GM19239 (cell line): ENCODE measurements at regions not wholly inside any gene's neighbourhood (a gene's known extent, or its start where the extent isn't known, plus 50 kb on each side); places are given as distances from the start of the nearest gene placed in this dataset.
"Not testable (repeated sequence)": the region's sequence is repeated elsewhere in the genome, so short reads cannot be mapped to it uniquely, and the experiment has no call there.

Experiments
- DNase-seq: peaks from one replicate; pipeline ENCODE4 v3.0.0; 2011; ENCODE audit warnings: low spot score; ENCODE audit not compliant: insufficient read length
- FAIRE-seq: peaks from 2 replicates; lab custom pipeline; 2011; peaks lifted over from hg19 to GRCh38; lab: Jason Lieb, UNC

DNA sequence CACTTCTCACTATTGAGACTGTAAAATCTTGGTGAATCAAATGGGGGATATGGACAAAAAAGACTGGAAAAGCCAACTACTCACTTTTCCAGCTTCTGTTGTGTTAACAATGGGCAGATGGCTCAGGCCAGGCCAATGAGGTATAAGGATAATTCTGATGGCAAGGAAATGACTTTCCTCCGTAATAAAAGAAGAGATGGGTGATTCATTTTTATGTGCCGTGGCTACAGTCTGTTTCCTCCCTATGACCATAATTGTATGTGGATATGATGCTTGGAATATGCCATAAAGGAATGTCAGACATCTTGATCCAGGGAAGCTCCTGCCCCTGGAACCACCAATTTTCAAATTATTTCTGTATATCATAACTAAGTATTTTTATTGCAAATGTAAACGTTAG lies 406.8 kb downstream of the CCDC85A start:
- FAIRE-seq = no peak
- no peak for DNase-seq

GRCh38 chr2:56606086-56606485 lies 422.3 kb downstream of the CCDC85A start:
- DNase-seq, FAIRE-seq: not testable (repeated sequence)

DNA sequence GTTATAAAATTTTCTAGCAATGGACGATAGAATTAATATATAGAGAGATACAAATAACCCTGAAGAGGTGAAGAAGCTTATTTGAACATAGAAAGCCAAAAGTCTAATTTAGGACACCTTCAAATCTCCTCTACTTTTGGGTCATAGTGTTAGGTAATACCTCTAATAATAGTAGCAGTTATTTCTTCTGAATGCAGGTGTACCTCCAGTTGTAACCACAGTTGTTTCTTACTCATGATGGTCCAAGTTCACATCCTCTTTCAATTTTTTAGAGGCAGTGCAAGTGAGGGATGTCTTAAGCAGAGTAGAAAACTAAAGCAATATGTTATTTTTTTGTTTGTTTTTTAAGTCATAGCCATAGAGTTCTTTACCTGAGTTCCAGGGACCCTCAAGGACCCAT lies 429.5 kb downstream of the CCDC85A start:
- DNase-seq (no peak), FAIRE-seq (no peak)

DNA sequence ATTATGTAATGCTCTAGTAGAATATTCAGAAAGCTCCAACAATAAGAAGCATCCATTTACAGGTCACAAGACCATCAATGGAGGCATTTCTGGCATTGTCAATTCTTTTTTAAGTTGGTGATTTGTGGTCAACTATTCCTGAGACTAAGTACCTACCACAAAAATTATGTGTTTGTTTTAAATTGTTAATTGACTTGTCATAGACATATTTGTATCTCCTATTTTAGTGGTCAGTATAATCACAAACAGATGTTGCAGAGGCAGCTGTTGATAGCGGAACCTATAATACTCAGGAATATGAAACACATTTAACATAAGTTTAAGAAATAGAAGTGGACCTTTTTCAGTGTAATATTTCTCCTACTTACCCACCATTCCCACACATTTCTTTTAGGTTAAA lies 430.1 kb downstream of the CCDC85A start:
- no peak for DNase-seq
- FAIRE-seq = no peak

GRCh38 chr2:56615760-56616159 lies 432.0 kb downstream of the CCDC85A start:
- DNase-seq (no peak), FAIRE-seq (no peak)

- DNase-seq (no peak), FAIRE-seq (no peak)
Observed at GRCh38 chr2:56624181-56624580, 440.4 kb downstream of the CCDC85A start.

DNA sequence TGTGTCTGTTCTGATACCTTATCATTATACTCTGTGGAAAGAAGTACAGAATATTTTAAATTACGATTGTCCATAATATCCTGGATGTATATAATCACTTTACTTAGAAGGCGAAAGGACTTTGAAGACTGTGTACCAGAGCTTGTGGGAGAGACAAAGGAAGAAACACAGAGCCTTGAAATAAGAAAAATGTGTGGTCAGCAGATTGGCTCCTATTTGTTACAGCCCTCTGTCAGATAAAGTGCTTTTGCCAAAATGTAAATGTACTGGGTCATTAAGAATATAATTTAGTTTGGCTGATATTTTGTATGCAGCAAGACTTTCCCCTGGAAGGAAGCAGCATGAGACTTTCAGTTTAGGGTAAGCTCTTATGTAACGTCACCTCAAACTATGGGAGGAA lies 443.1 kb downstream of the CCDC85A start:
- DNase-seq (no peak), FAIRE-seq (no peak)

- DNase-seq = no peak
- no peak for FAIRE-seq
Observed at GRCh38 chr2:56630286-56630685, 446.5 kb downstream of the CCDC85A start.

DNA sequence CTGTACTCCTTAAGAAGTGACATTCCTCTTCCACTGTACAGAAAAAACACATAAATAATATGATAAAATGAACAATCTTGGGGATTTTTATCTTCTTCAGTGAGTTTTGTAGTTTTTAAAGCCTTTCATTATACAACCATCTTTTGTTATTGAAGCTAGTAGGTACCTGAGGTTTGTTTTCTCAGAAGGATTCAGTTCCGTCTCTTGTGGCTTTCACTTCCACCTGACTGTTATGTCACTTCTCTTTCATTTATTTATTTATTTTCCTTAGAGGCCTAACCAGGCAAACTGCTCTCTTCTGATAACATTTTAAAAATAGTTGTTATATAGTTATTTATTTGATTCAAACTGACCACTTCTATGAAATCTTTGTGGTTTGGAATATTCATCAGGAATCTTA lies 464.2 kb downstream of the CCDC85A start:
- no peak for DNase-seq
- FAIRE-seq = no peak

DNA sequence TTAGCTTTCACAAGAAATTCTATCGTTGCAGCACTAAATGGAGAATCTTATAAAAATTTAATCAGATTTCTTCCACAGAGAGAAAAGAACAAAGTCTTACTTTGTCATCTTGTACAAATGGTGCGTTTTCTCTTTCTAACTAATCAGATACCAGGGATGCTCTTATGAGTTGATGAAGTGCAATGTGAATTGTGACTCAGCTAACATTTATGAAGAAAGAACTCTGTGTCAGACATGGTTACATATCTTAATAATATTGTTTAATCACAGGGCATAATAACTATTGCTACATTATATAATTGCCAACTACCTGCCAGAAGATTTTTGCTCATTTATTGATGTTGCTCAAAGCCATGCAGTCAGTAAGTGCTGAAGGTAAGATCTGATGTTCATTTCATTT lies 465.0 kb downstream of the CCDC85A start:
- no peak for DNase-seq
- no peak for FAIRE-seq

DNA sequence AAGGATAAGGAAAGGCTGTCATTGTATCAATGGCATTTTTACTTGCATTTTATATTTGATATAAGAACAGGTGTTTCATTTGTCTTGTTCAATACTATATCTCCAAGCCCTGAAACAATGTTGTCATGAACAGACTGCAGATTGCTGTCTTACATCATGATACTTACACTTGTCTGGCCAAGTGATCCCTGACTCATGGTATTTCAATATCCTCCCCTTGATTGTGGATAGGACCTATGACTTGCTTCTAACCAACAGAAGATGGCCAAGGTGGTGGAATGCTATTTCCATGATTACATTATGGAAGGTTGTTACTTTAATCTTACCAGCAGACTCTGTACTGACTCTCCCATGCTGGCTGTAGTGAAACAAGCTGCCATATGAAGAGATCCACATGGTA lies 471.1 kb downstream of the CCDC85A start:
- no peak for DNase-seq
- no peak for FAIRE-seq

DNA sequence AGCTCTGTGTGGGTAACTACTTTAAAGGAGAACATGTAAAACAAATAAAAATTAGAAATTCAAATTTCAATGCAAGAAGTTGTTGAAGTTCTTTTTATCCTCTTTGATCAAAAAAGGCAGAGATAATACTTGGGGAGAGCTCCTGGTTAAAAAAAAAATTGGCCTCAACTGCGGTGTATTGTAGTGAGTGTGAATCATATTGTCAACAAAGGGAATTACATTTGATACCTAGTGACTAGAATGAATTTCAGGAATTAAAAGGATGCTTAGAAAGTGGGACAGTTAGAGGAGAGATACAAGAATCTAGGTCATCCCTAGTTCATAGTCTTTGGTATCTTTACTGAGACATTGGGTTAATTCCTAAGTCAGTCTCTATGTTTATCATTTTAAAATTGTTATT lies 473.0 kb downstream of the CCDC85A start:
- DNase-seq = no peak
- FAIRE-seq = no peak

GRCh38 chr2:56666777-56667176 lies 483.0 kb downstream of the CCDC85A start:
- no peak for FAIRE-seq
- DNase-seq = no peak

DNA sequence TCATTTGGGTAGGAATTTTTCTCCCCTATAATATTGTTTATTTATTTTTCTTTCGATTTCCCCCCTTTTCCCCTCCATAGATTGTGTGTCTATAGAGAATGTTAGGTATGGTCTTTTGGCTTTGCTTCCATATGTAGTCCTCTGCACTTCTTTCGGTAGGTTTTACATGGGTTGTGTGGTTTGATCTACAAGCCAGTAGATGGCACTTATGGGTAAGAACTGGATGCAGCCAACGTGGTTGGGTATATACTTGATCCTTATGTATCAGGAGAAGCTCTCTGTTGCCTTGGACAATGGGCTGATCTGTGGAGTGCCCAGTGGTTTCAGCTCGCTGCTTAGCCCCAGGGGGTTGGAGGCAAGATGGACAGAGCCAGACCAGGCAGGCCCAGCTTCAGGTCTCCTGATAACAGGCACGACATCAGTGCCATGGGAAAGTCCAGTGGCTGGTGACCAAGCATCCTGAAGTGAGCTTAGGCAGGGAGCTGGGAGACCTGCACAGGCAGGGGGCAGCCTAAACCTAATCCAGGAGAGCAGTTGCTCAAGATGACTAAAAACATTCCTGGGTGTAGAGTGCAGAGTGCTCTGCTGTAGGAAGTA lies 488.3 kb downstream of the CCDC85A start:
- no peak for DNase-seq
- FAIRE-seq = no peak

DNA sequence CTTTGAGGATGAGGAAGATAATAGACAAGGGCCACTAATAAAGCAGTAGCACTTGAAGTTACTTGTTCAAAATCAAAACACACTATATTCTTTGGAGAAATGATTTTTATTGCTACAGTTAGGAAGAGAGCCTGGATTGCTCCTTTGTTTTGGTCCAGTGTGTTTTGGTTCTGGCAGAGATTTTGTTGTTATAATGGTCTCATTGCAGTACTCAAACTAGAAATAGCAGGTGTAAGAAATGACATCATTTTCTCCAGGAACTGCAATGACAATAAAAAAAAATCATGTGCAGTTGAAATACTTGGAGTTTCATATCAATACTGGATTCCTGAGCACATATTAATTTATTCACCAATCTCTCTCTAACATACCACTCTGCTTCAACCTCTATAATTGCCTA lies 490.3 kb downstream of the CCDC85A start:
- no peak for DNase-seq
- FAIRE-seq = no peak

DNA sequence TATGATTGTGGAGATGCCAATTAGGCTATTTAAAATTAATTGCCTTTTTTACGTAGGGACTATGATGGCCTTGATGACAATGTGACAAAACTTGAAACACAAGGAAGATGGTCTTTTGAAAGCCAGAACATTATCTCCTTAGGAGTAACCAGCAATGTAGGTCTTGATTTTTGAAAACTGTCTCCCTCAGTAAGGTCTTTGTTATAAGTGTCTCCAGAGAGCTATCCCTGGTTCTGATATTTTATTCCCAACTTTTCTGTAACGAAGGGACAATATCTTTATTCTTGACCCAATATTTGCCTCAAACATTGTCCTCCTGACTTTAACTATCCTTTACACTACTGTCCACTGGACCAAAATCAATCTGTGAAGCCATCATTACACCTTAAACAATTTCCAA lies 493.2 kb downstream of the CCDC85A start:
- FAIRE-seq (no peak), DNase-seq (no peak)

GRCh38 chr2:56680971-56681631 lies 497.3 kb downstream of the CCDC85A start:
- no peak for FAIRE-seq

GRCh38 chr2:56681659-56682396 lies 498.0 kb downstream of the CCDC85A start:
- DNase-seq = no peak
- FAIRE-seq = no peak

More at GRCh38 chr2:56680971-56681631, 497.3 kb downstream of the CCDC85A start:
- DNase-seq = no peak

DNA sequence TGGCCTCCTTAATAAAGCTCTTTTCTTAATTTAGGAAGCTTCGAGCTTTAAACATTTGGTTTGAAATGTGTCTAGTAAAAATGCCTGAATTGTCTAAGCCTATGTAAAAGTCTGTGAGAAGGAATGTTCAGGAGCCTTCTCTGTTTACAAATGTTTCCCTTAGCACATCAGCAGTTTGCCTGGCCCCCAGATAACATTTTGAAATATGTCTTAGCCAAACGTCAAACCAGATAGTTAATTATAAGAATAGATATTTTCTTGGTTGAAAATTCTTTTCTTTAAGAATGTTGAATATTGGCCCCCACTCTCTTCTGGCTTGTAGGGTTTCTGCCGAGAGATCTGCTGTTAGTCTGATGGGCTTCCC lies 498.6 kb downstream of the CCDC85A start:
- DNase-seq = no peak
- no peak for FAIRE-seq

- FAIRE-seq = no peak
- no peak for DNase-seq
Observed at GRCh38 chr2:56684327-56684726, 500.5 kb downstream of the CCDC85A start.

DNA sequence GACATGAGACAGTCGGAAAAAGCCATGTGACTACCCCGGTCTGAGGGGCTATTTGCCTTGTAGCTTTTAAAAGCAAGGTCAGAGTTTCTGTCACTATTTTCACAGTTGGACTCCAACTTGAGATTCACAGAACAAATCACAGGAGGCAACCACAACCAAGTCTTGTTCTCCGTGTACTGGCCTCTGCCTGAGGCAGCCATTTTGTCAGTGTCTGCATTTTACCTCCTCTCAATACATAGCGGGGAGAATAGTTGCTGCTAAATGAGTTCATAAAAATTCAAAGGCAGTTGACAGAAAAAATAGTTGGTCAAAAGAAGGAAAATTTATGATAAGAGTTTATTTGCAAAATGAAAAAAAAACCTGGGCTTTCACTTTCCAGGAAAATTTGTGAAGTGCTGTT lies 501.4 kb downstream of the CCDC85A start:
- no peak for DNase-seq
- no peak for FAIRE-seq

GRCh38 chr2:56687169-56687568 lies 503.4 kb downstream of the CCDC85A start:
- no peak for DNase-seq
- no peak for FAIRE-seq
